ENCODE measurements at regions not wholly inside any gene's neighbourhood (a gene's known extent, or its start where the extent isn't known, plus 50 kb on each side); places are given as distances from the start of the nearest gene placed in this dataset.

DNA sequence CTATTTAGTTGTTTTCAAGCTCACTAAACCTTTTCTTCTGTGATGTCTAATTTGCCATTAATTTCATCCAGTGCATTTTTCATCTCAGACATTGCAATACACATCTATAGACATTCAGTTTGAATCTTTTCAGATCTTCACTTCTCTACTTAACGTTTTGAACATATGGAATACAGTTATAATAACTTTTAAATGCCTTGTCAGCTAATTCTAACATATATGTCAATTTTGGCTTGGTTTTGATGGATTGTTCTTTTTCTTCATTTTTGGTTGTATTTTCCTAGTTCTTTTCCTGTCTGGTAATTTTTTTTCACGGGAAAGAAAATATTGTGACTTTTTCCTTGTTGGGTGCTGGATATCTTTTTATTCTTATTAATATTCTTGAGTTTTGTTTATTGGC lies 215.3 kb downstream of the ATP23 start:
- H3K36me3 ChIP-seq = no peaks in the 10 kb centered on the region
- TF ChIP-seq, protein P1, sequence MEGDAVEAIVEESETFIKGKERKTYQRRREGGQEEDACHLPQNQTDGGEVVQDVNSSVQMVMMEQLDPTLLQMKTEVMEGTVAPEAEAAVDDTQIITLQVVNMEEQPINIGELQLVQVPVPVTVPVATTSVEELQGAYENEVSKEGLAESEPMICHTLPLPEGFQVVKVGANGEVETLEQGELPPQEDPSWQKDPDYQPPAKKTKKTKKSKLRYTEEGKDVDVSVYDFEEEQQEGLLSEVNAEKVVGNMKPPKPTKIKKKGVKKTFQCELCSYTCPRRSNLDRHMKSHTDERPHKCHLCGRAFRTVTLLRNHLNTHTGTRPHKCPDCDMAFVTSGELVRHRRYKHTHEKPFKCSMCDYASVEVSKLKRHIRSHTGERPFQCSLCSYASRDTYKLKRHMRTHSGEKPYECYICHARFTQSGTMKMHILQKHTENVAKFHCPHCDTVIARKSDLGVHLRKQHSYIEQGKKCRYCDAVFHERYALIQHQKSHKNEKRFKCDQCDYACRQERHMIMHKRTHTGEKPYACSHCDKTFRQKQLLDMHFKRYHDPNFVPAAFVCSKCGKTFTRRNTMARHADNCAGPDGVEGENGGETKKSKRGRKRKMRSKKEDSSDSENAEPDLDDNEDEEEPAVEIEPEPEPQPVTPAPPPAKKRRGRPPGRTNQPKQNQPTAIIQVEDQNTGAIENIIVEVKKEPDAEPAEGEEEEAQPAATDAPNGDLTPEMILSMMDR (IDR thresholded peaks at IDR 0.05) = no peak
- no peak overlapping the region for H3K4me3 ChIP-seq
- no peaks in the 10 kb centered on the region for H3K27me3 ChIP-seq
- no peak for DNase-seq (ENCODE audit: low spot score)
- no peaks in the 10 kb centered on the region for H3K4me1 ChIP-seq
- no peaks in the 10 kb centered on the region for H3K9me3 ChIP-seq
- no peak overlapping the region for H3K27ac ChIP-seq

DNA sequence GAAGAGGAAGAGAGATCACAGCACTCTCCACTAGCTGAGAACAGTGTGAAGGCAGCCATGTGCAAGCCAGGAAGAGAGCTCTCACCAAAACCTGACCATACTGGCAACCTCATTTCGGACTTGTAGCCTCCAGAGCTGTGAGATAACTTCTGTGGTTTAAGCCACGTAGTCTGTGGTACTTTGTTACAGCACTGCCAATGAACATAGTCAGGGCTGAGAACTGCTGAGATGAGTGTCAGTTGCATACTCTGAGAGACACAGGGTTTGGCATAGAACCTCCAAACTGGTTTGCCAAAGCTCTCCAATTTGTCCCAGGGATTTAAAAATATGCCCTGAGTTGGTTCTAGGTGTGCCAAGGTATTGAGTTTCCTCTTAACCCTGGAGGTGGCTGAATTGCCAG lies 218.6 kb downstream of the ATP23 start:
- Histone ChIP-seq H3K4me3 (no peak overlapping the region), H3K27ac (no peak overlapping the region), H3K27me3 (no peaks in the 10 kb centered on the region), H3K36me3 (no peaks in the 10 kb centered on the region), H3K4me1 (no peaks in the 10 kb centered on the region), H3K9me3 (no peaks in the 10 kb centered on the region)
- no peak for DNase-seq (ENCODE audit: low spot score)
- TF ChIP-seq, protein P1 (IDR thresholded peaks at IDR 0.05) = no peak

DNA sequence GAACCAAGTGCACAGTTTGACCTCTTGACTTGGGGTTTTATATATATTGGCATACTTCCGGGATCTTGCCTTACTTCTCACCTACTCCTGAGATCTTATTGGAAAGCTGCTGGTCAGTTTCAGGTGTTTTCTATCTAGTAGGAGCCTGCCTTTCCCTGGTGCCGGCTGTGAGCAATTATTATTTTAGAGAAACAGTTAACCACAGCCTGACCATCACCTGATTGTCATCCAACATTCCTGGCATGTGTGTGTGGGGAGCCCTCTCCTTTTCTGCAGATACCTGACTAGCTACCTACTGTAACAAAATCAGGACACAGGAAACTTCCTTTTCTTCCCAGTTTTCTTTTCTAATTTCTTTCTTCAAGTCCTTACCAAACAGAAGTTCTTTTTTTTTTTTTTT lies 220.4 kb downstream of the ATP23 start:
- H3K4me1 ChIP-seq = no peaks in the 10 kb centered on the region
- TF ChIP-seq, protein P1 (IDR thresholded peaks at IDR 0.05) = no peak
- H3K36me3 ChIP-seq = no peaks in the 10 kb centered on the region
- no peak overlapping the region for H3K27ac ChIP-seq
- no peaks in the 10 kb centered on the region for H3K9me3 ChIP-seq
- no peaks in the 10 kb centered on the region for H3K27me3 ChIP-seq
- no peak for DNase-seq (ENCODE audit: low spot score)
- H3K4me3 ChIP-seq = no peak overlapping the region

DNA sequence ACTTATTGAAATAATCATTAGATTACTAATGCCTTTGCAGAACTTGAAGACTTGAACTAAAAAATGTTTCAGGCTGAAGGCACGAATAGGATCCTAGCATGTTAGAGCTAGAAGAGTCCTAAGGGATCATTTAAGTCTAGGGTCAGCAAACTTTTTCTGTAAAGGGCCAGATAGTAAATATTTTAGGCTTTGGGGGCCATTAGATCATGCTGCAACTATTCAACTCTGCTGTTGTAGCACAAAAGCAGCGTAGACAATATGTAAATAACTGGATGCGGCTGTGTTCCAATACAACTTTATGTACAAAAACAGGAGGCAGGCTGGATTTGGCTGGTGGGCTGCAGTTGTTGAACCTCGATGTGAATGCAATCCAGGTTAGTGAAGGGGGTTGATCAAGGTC lies 221.7 kb downstream of the ATP23 start:
- Histone ChIP-seq H3K9me3 (no peaks in the 10 kb centered on the region), H3K4me3 (no peak overlapping the region), H3K27ac (no peak overlapping the region), H3K4me1 (no peaks in the 10 kb centered on the region), H3K27me3 (no peaks in the 10 kb centered on the region), H3K36me3 (no peaks in the 10 kb centered on the region)
- TF ChIP-seq, protein P1 (IDR thresholded peaks at IDR 0.05) = no peak
- DNase-seq (ENCODE audit: low spot score) = no peak

DNA sequence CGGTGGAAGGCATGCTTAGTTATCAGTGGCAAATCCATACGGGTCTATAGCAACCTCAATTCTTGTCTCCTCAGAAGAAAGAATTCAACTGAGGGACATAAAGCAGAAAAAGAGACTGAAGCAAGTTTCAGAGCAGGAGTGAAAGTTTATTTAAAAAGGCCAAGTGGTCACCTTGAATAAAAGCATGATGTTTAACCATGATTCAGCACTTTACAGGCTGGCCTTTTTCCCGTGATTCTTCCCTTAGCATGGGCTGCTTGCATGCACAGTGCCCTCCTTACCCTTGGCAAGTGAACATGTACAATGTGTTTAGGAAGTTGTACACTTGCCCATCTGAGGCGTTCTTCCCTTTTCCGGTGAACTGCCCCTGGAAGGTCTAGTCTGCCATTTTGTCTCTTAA lies 225.3 kb downstream of the ATP23 start:
- no peaks in the 10 kb centered on the region for H3K27me3 ChIP-seq
- no peak overlapping the region for H3K27ac ChIP-seq
- H3K9me3 ChIP-seq = no peaks in the 10 kb centered on the region
- H3K4me3 ChIP-seq = no peak overlapping the region
- no peaks in the 10 kb centered on the region for H3K36me3 ChIP-seq
- H3K4me1 ChIP-seq = no peaks in the 10 kb centered on the region
- TF ChIP-seq, protein P1 (IDR thresholded peaks at IDR 0.05) = no peak
- no peak for DNase-seq (ENCODE audit: low spot score)

DNA sequence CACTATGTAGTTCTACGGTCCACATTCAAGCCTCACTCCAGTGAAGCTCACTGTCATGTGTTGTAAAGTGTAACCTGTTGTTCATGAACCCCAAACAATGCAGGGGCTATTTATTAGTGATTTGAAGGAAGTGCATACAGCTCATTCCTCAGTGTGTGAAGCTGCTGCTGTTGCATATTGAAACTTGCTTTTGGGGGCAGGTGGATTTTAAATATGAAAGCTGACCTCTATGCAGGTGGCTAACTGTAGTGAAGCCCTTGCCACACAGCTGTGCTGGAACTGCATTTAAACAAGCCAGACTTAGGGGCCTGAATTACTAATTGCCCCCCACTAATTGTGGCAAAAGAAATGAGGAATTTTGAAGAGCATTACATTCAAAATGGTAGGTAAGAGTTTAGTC lies 226.3 kb downstream of the ATP23 start:
- Histone ChIP-seq H3K27me3 (no peaks in the 10 kb centered on the region), H3K36me3 (no peaks in the 10 kb centered on the region), H3K27ac (no peak overlapping the region), H3K4me1 (peaks cover 0 to 4% of the 10 kb centered on the region in 2 donors), H3K4me3 (no peak overlapping the region), H3K9me3 (no peaks in the 10 kb centered on the region)
- TF ChIP-seq, protein P1 (IDR thresholded peaks at IDR 0.05) = no peak
- DNase-seq (ENCODE audit: low spot score) = no peak
